WTC11 (cell line): ENCODE measurements at regions not wholly inside any gene's neighbourhood (a gene's known extent, or its start where the extent isn't known, plus 50 kb on each side); places are given as distances from the start of the nearest gene placed in this dataset.

Experiments
- ATF1 ChIP-seq: sonication (generic); formaldehyde crosslinking; IDR thresholded peaks from 2 replicates; pipeline ENCODE4 v1.8.1; 2023; ENCODE audit warnings: mild to moderate bottlenecking, moderate library complexity, missing genetic modification reagents
- CREM ChIP-seq: sonication (generic); formaldehyde crosslinking; IDR thresholded peaks from 2 replicates; pipeline ENCODE4 v1.8.1; 2022; ENCODE audit warnings: mild to moderate bottlenecking, missing genetic modification reagents, moderate library complexity
- ESRRA ChIP-seq: sonication (generic); formaldehyde crosslinking; IDR thresholded peaks from 2 replicates; pipeline ENCODE4 v1.8.1; 2022; ENCODE audit warnings: mild to moderate bottlenecking, missing genetic modification reagents, borderline replicate concordance
- FOXK1 ChIP-seq: sonication (generic); formaldehyde crosslinking; IDR thresholded peaks from 2 replicates; pipeline ENCODE4 v1.8.0; 2022; ENCODE audit warnings: mild to moderate bottlenecking, moderate library complexity, missing genetic modification reagents
- TCF7 ChIP-seq: sonication (generic); formaldehyde crosslinking; IDR thresholded peaks from 2 replicates; pipeline ENCODE4 v1.8.0; 2022; ENCODE audit warnings: mild to moderate bottlenecking, low read depth, missing genetic modification reagents, moderate library complexity
- TEAD1 ChIP-seq: sonication (generic); formaldehyde crosslinking; IDR thresholded peaks from 2 replicates; pipeline ENCODE4 v1.8.0; 2022; ENCODE audit warnings: mild to moderate bottlenecking, missing genetic modification reagents
- ZNF263 ChIP-seq: sonication (generic); formaldehyde crosslinking; IDR thresholded peaks from 2 replicates; pipeline ENCODE4 v1.8.1; 2022; ENCODE audit warnings: low read depth, mild to moderate bottlenecking, moderate library complexity, missing genetic modification reagents
- ZNF317 ChIP-seq: sonication (generic); formaldehyde crosslinking; IDR thresholded peaks from 2 replicates; pipeline ENCODE4 v1.8.1; 2023; ENCODE audit warnings: low read depth, mild to moderate bottlenecking, moderate library complexity, missing genetic modification reagents, borderline replicate concordance
- TF ChIP-seq, protein P1 (sequence below): sonication (generic); formaldehyde crosslinking; IDR thresholded peaks from 2 replicates; pipeline ENCODE4 v1.8.1; 2023; ENCODE audit warnings: mild to moderate bottlenecking, missing genetic modification reagents, moderate library complexity
- TF ChIP-seq, protein P2 (sequence below): fragments of 200-600 bp; IDR thresholded peaks from 2 replicates; pipeline ENCODE4 v1.8.0; 2022; ENCODE audit warnings: antibody characterized with exemption
- TF ChIP-seq, protein P3 (sequence below): sonication (generic); formaldehyde crosslinking; IDR thresholded peaks from 2 replicates; pipeline ENCODE4 v1.8.0; 2022; ENCODE audit warnings: mild to moderate bottlenecking, missing genetic modification reagents
- TF ChIP-seq, protein P4 (sequence below): sonication (generic); formaldehyde crosslinking; IDR thresholded peaks from 2 replicates; pipeline ENCODE4 v1.8.1; 2022; ENCODE audit warnings: low read depth, missing genetic modification reagents, borderline replicate concordance

DNA sequence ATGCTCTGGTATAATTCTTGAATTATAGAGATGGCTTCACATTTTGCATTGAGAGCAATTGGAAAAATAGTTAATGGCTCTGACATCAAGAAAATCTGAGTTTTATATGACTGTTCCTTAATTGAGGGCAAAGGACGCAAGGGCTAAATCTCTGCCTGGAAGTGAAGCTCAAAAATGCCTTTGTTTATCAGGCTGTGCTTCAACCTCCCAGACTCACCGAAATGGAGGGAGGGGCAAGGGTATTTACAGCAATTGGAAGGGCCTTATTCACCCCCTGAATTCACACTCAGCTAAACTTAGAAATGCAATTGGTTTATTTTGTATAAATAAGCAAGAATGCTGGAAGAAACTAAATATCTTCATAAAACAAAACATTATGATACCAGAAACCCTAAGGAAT, 737.2 kb upstream of the MMS22L start:
- TF ChIP-seq, protein P1, sequence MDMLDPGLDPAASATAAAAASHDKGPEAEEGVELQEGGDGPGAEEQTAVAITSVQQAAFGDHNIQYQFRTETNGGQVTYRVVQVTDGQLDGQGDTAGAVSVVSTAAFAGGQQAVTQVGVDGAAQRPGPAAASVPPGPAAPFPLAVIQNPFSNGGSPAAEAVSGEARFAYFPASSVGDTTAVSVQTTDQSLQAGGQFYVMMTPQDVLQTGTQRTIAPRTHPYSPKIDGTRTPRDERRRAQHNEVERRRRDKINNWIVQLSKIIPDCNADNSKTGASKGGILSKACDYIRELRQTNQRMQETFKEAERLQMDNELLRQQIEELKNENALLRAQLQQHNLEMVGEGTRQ (CRISPR knock-in tag), result no peak
- TF ChIP-seq FOXK1 (CRISPR knock-in tag) (no peak), ESRRA (CRISPR knock-in tag) (no peak), ZNF263 (CRISPR knock-in tag) (no peak), ATF1 (CRISPR knock-in tag) (no peak), TCF7 (CRISPR knock-in tag) (no peak), ZNF317 (no peak), CREM (CRISPR knock-in tag) (no peak), TEAD1 (CRISPR knock-in tag) (no peak)
- TF ChIP-seq, protein P2, sequence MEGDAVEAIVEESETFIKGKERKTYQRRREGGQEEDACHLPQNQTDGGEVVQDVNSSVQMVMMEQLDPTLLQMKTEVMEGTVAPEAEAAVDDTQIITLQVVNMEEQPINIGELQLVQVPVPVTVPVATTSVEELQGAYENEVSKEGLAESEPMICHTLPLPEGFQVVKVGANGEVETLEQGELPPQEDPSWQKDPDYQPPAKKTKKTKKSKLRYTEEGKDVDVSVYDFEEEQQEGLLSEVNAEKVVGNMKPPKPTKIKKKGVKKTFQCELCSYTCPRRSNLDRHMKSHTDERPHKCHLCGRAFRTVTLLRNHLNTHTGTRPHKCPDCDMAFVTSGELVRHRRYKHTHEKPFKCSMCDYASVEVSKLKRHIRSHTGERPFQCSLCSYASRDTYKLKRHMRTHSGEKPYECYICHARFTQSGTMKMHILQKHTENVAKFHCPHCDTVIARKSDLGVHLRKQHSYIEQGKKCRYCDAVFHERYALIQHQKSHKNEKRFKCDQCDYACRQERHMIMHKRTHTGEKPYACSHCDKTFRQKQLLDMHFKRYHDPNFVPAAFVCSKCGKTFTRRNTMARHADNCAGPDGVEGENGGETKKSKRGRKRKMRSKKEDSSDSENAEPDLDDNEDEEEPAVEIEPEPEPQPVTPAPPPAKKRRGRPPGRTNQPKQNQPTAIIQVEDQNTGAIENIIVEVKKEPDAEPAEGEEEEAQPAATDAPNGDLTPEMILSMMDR, result no peak
- TF ChIP-seq, protein P3, sequence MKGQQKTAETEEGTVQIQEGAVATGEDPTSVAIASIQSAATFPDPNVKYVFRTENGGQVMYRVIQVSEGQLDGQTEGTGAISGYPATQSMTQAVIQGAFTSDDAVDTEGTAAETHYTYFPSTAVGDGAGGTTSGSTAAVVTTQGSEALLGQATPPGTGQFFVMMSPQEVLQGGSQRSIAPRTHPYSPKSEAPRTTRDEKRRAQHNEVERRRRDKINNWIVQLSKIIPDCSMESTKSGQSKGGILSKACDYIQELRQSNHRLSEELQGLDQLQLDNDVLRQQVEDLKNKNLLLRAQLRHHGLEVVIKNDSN, result no peak
- TF ChIP-seq, protein P4, sequence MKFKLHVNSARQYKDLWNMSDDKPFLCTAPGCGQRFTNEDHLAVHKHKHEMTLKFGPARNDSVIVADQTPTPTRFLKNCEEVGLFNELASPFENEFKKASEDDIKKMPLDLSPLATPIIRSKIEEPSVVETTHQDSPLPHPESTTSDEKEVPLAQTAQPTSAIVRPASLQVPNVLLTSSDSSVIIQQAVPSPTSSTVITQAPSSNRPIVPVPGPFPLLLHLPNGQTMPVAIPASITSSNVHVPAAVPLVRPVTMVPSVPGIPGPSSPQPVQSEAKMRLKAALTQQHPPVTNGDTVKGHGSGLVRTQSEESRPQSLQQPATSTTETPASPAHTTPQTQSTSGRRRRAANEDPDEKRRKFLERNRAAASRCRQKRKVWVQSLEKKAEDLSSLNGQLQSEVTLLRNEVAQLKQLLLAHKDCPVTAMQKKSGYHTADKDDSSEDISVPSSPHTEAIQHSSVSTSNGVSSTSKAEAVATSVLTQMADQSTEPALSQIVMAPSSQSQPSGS (CRISPR knock-in tag), result no peak
